A673 (cell line): ENCODE measurements at regions not wholly inside any gene's neighbourhood (a gene's known extent, or its start where the extent isn't known, plus 50 kb on each side); places are given as distances from the start of the nearest gene placed in this dataset.
"Not testable (repeated sequence)": the region's sequence is repeated elsewhere in the genome, so short reads cannot be mapped to it uniquely, and the experiment has no call there.

Source experiments
- CTCF ChIP-seq: fragments of 300-800, 200-600 bp; sonication (generic); conservative IDR thresholded peaks from 2 replicates; pipeline ENCODE4 v1.5.1; 2017; ENCODE audit warnings: low read depth, mild to moderate bottlenecking, antibody characterized with exemption, low read length, moderate library complexity, mixed read lengths
- EZH2 ChIP-seq: fragments of 200-600 bp; sonication (generic); IDR thresholded peaks from 2 replicates; pipeline ENCODE4 v1.6.1; 2017; ENCODE audit warnings: borderline replicate concordance, low read depth, mild to moderate bottlenecking, mixed read lengths, antibody characterized with exemption, low read length; ENCODE audit not compliant: poor library complexity, severe bottlenecking

- TF ChIP-seq CTCF, EZH2: not testable (repeated sequence)
Measured at GRCh38 chr7:150039061-150039460, 165.3 kb downstream of the ATP6V0E2 start.
